Stimulated activated CD8-positive, alpha-beta memory T cell treated with anti-CD3 and anti-CD28 coated beads, Interleukin-7, amount 100 ng/mL, for 1 hour (primary cell): ENCODE measurements at regions not wholly inside any gene's neighbourhood (a gene's known extent, or its start where the extent isn't known, plus 50 kb on each side); places are given as distances from the start of the nearest gene placed in this dataset.
"Not testable (repeated sequence)": the region's sequence is repeated elsewhere in the genome, so short reads cannot be mapped to it uniquely, and the experiment has no call there.

Experiments
- DNase-seq, 2 donors: peaks; one replicate each; pipeline ENCODE4 v3.0.0-alpha.2; 2020; ENCODE audit warnings: low read depth in 2 of 2

DNA sequence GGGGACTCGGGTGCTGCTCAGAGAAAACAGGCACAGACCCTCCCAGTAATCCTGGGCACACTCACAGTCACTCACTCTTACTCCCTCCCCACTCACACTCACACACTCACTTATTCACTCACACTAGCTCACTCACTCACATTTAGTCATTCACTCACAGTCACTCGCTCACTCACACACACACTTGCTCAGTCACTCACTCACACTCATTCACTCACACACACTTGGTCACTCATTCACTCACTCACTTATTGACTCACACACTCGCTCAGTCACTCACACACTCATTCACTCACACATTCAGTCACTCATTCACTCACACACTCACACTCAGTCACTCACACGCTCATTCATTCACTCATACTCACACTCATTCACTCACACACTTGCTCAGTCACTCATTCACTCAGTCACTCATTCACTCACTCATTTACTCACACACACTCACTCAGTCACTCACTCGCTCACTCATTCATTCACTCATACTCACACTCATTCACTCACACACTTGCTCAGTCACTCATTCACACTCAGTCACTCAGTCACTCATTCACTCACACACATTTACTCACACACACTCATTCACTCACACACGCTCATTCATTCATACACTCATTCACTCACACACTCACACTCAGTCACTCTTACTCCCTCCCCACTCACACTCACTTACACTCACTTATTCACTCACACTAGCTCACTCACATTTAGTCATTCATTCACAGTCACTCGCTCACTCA, 164.2 kb upstream of the C1orf174 start:
- no peak for DNase-seq

- no peak for DNase-seq
These were observed 167.0 kb upstream of the C1orf174 start for GRCh38 chr1:4066860-4067599.

DNA sequence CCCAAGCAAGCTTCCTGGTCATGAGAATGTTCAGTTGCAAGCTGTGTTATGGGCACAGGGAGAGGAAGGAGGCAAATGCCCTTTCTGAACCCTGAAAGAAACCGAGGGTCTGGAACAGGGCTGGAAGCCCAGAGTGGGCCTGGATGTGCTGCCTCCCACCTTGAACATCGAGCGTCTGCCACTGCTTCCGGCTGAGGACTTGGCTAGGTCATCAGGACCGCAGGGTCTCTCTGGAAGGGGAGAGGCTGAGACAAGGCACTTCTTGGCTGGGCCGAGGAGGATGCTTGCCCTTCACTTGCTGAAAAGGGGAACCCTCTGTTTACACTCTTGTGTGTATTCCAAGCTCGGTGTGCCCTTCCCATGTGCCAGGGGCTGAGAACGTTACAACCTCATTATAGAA, 168.0 kb upstream of the C1orf174 start:
- DNase-seq, result no peak

- no peak for DNase-seq
These were observed 171.6 kb upstream of the C1orf174 start for GRCh38 chr1:4071653-4072052.

DNA sequence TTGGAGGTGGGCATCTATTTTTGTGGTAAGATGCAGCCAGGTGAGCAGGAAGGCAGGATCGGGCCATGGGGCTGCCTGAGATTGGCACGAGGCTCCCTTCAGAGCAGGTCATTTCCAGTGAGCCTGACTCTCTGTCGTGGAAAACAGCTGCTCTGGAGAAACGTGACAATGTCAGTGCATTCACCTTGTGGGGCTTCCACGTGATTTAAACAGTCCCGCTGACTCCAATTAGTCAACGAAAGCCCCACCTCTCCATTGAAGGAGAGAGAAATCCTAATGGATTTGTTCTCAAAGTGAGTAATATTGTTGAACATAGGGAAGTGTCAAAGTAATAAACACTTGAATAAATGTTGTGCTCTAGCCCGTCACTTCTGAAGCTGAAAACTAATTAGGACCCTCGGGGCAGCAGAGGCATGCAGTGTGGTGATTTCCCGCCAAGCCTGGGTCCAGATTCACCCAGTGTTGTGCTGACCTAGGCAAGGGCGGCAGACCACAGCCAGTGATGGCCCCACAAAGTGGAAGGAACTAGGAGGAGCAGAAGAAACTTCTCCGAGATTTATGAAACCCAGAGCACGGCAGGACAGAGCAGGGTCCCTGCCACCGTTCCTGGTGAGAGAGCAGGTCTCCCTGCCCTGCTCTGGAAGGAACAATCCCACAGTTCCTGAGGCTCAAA, 172.5 kb upstream of the C1orf174 start:
- DNase-seq, result no peak

DNA sequence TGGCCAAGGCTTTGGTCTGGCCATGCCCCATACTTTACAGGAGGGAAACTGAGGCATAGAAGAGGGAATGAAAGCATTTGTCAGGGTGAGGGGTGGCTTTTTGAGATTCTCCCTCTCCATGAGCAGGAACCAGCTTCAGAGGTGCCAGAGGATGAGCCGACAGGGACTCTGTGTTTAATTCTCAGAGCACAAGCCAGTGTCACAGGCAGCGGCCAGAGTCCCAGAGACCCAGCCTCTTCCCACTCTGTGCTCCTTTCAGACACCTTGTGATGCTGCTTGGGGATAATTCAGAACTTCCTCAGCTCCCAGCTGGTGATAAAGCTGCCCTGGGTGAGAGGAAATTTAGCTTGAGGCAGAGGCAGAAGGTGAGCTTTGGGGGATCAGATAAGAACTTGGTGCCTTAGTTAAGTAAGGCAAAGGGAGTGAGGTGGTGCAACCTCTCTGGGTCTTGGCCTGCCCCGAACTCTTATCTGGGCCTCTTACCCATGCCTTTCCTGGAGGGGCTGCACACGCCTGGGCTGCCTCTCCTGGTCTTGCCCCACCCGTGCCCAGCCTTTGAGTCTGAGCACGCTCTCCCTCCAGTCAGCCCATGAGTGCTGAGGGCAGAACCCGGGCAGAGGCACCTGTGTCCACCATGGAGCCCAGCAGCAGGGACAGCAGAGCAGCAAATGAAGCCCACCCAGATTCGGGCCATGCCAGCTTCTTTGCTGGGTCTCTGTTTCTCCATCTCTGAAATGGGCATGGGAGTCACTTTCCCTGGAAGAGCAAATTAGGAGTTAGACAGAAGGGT, 175.6 kb upstream of the C1orf174 start:
- DNase-seq, result no peak

GRCh38 chr1:4076346-4076745, 176.3 kb upstream of the C1orf174 start:
- no peak for DNase-seq

- DNase-seq, result not testable (repeated sequence)
These were observed 178.3 kb upstream of the C1orf174 start for GRCh38 chr1:4078091-4078962.

DNA sequence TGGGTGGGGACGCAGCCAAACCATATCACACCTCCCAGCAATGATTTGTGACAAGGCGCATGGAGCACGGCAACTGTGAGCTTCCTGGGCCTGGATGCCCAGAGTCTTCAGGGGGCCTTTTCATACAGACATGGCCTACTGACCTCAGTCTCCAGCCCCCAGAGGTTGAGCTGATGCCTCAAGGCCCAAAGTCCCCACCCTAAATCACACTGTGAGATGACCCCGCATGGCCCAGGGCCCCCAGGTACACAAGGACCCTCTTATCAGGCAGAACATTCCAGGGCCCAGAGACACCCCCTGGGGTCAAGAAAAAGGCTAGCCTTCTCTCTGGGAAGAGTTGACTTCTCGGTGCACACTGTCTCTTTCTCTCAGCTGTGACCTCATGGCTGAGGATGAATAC, 179.7 kb upstream of the C1orf174 start:
- DNase-seq, result no peak

GRCh38 chr1:4081806-4082711, 182.0 kb upstream of the C1orf174 start:
- no peak for DNase-seq

DNA sequence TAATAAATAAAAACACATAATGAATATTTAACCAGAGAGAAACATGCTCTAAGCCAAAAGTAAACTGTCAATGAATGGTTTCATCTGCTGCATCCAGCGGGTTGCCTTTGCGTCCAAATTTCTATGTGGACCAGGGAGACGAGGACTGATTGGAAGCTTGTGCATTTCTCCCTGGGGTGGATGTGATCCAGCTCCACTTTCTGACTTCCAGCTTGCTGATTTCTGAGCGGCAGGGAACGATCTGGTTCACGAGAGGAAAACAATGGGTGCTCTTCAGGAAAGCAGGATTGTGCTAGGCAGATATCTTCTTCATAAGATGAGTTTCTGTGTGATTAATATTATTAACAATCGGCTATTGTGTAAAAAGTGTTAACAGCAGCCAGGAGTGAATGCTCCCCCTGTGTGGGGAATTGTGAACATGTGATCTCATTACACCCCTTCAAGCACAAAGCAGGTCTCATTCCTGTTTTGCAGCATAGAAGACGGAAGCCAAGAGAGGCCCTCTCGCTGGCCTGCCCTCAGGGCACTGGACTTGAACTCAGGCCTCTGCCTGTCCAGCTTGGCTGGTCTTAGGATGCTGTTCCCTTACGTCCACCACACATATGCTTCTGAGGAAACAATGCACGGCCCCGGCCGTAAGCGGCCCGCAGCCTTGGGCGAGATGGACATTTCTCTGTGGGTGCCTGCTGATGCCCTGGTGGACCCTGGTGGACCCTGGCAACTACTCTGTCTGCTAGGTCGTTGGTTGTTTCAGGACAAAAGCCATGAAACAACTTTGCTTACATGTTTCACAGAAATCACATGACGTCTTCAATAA, 183.4 kb upstream of the C1orf174 start:
- DNase-seq, result no peak

DNA sequence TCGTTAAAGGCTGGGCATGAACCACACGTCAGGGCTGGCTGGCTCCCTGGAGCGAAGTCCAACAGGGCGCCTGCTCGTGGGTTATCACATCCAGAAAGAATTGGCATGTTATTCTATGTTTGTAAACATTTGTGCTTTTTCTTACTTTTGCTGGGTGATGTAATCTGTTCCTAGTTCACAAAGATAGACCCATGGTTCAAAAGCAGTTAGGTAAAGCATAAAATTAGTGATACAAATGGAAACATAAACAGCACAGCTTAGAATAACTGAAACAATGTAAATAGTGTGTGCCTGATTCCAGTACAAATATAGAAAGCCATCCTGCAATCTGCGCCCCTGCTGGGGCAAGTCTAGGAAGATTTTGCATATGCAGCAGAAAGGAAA, 184.0 kb upstream of the C1orf174 start:
- no peak for DNase-seq

DNA sequence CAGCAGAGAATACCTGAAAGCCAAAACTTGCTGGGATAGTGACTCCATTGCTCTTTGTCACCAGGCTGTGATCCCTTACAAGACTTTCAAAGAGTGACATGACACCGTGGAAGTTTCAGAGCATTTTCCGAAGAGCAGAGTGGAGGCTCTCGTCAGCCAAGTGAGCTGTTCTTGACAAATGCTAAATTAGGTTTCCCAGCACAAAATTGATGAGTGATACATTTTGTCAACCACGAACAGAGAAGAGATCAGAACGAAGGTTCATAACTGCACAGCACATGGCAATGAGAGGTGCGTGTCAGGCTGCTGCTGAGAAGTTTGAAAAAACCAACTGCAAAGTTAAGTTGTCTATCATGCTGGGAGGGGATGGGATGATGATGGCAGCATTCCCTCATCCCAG, 184.4 kb upstream of the C1orf174 start:
- DNase-seq, result no peak

GRCh38 chr1:4084896-4085295, 184.8 kb upstream of the C1orf174 start:
- no peak for DNase-seq

- DNase-seq, result no peak
These were observed 185.5 kb upstream of the C1orf174 start for GRCh38 chr1:4085546-4085945.

DNA sequence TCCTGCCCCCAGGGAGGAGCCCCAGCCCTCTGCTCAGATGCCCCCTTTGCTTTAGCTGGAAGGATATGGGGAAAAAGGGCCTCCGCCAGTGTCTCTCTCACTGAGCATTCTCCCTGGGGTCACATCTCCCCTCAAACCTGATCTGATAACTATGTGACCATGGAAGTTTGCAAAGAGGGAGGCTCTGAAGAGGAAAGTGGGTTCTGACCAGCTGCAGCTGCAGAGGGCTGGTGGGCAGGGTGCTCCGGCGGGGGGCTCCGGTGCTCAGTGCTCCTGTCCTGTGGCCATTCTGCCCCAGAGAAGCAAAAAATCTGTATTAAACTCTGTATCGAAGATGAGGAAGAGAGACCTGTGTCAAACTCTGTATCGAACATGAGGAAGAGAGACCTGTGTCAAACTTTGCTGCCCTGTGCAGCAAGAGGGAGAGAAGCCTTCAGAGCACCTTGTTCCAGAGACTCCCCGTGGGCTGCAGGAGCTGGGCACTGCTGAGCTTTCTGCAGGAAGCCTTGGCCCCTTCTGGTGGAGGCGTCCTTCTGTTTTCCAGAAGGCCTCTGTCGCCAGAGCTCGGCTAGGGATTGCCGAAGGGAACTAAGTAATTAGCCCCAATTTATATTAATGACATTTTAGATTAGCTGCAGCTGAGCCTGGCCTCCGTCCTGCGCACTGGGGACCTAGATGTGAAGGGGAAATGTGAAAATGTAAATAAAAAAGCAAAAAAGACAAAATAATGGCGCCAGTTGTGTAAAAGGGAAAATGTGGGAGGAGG, 186.2 kb upstream of the C1orf174 start:
- DNase-seq, result no peak

GRCh38 chr1:4086921-4087320, 186.8 kb upstream of the C1orf174 start:
- DNase-seq, result no peak
